ENCODE measurements at regions not wholly inside any gene's neighbourhood (a gene's known extent, or its start where the extent isn't known, plus 50 kb on each side); places are given as distances from the start of the nearest gene placed in this dataset.

- Mint-ChIP-seq H3K4me1 (ENCODE audit: low read depth) (peaks cover 30% of the 10 kb centered on the region), H3K36me3 (no peaks in the 10 kb centered on the region), H3K4me3 (no peak overlapping the region), H3K27ac (no peak overlapping the region), H3K27me3 (no peaks in the 10 kb centered on the region), H3K9me3 (ENCODE audit: low read depth) (no peaks in the 10 kb centered on the region)
Measured at GRCh38 chr6:211871-212497, 80.3 kb upstream of the DUSP22 start.

GRCh38 chr6:213284-213683 lies 79.0 kb upstream of the DUSP22 start:
- H3K27ac Mint-ChIP-seq, result no peak overlapping the region
- H3K4me1 Mint-ChIP-seq (ENCODE audit: low read depth), result peaks cover 35% of the 10 kb centered on the region

GRCh38 chr6:214428-214827 lies 77.9 kb upstream of the DUSP22 start:
- H3K36me3 Mint-ChIP-seq, result no peaks in the 10 kb centered on the region

More at GRCh38 chr6:213284-213683, 79.0 kb upstream of the DUSP22 start:
- Mint-ChIP-seq H3K4me3 (no peak overlapping the region), H3K9me3 (ENCODE audit: low read depth) (no peaks in the 10 kb centered on the region), H3K27me3 (no peaks in the 10 kb centered on the region), H3K36me3 (no peaks in the 10 kb centered on the region)

GRCh38 chr6:215335-216034 lies 76.8 kb upstream of the DUSP22 start:
- Mint-ChIP-seq H3K27me3 (no peaks in the 10 kb centered on the region), H3K36me3 (no peaks in the 10 kb centered on the region), H3K4me1 (ENCODE audit: low read depth) (peaks cover 28% of the 10 kb centered on the region), H3K4me3 (no peak overlapping the region), H3K27ac (peak overlapping the region; percentile 62), H3K9me3 (ENCODE audit: low read depth) (no peaks in the 10 kb centered on the region)

More at GRCh38 chr6:214428-214827, 77.9 kb upstream of the DUSP22 start:
- Mint-ChIP-seq H3K27me3 (no peaks in the 10 kb centered on the region), H3K27ac (no peak overlapping the region), H3K9me3 (ENCODE audit: low read depth) (no peaks in the 10 kb centered on the region), H3K4me3 (no peak overlapping the region), H3K4me1 (ENCODE audit: low read depth) (peaks cover 32% of the 10 kb centered on the region)

- Mint-ChIP-seq H3K4me1 (ENCODE audit: low read depth) (peaks cover 40% of the 10 kb centered on the region), H3K4me3 (no peak overlapping the region)
Measured at GRCh38 chr6:217048-217659, 75.1 kb upstream of the DUSP22 start.

GRCh38 chr6:218153-219018 lies 73.9 kb upstream of the DUSP22 start:
- Mint-ChIP-seq H3K4me3 (no peak overlapping the region), H3K36me3 (no peaks in the 10 kb centered on the region), H3K27ac (peak overlapping the region; percentile 10), H3K9me3 (ENCODE audit: low read depth) (no peaks in the 10 kb centered on the region), H3K27me3 (no peaks in the 10 kb centered on the region), H3K4me1 (ENCODE audit: low read depth) (peaks cover 47% of the 10 kb centered on the region)

More at GRCh38 chr6:217048-217659, 75.1 kb upstream of the DUSP22 start:
- H3K27ac Mint-ChIP-seq, result no peak overlapping the region
- no peaks in the 10 kb centered on the region for H3K27me3 Mint-ChIP-seq
- no peaks in the 10 kb centered on the region for H3K36me3 Mint-ChIP-seq
- H3K9me3 Mint-ChIP-seq (ENCODE audit: low read depth), result no peaks in the 10 kb centered on the region

- Mint-ChIP-seq H3K27ac (peak overlapping the region; percentile 5), H3K9me3 (ENCODE audit: low read depth) (no peaks in the 10 kb centered on the region), H3K4me1 (ENCODE audit: low read depth) (peaks cover 54% of the 10 kb centered on the region), H3K36me3 (no peaks in the 10 kb centered on the region), H3K27me3 (no peaks in the 10 kb centered on the region), H3K4me3 (no peak overlapping the region)
Measured at GRCh38 chr6:219019-219570, 73.2 kb upstream of the DUSP22 start.

- no peaks in the 10 kb centered on the region for H3K9me3 Mint-ChIP-seq (ENCODE audit: low read depth)
- no peaks in the 10 kb centered on the region for H3K27me3 Mint-ChIP-seq
- no peak overlapping the region for H3K4me3 Mint-ChIP-seq
- H3K27ac Mint-ChIP-seq, result peak overlapping the region; percentile 5
- no peaks in the 10 kb centered on the region for H3K36me3 Mint-ChIP-seq
- H3K4me1 Mint-ChIP-seq (ENCODE audit: low read depth), result peaks cover 57% of the 10 kb centered on the region
Measured at GRCh38 chr6:219641-220198, 72.6 kb upstream of the DUSP22 start.

- Mint-ChIP-seq H3K27ac (no peak overlapping the region), H3K4me3 (no peak overlapping the region), H3K4me1 (ENCODE audit: low read depth) (peaks cover 57% of the 10 kb centered on the region), H3K36me3 (no peaks in the 10 kb centered on the region), H3K9me3 (ENCODE audit: low read depth) (no peaks in the 10 kb centered on the region), H3K27me3 (no peaks in the 10 kb centered on the region)
Measured at GRCh38 chr6:220312-220711, 72.0 kb upstream of the DUSP22 start.

- Mint-ChIP-seq H3K27me3 (no peaks in the 10 kb centered on the region), H3K4me1 (ENCODE audit: low read depth) (peaks cover 57% of the 10 kb centered on the region), H3K4me3 (no peak overlapping the region), H3K9me3 (ENCODE audit: low read depth) (no peaks in the 10 kb centered on the region), H3K36me3 (no peaks in the 10 kb centered on the region), H3K27ac (no peak overlapping the region)
Measured at GRCh38 chr6:220721-221475, 71.4 kb upstream of the DUSP22 start.

GRCh38 chr6:221531-222349 lies 70.5 kb upstream of the DUSP22 start:
- Mint-ChIP-seq H3K27ac (peak overlapping the region; percentile 22), H3K9me3 (ENCODE audit: low read depth) (no peaks in the 10 kb centered on the region), H3K36me3 (no peaks in the 10 kb centered on the region), H3K4me3 (no peak overlapping the region), H3K27me3 (no peaks in the 10 kb centered on the region), H3K4me1 (ENCODE audit: low read depth) (peaks cover 57% of the 10 kb centered on the region)

GRCh38 chr6:222468-222867 lies 69.8 kb upstream of the DUSP22 start:
- H3K27ac Mint-ChIP-seq, result no peak overlapping the region
- H3K36me3 Mint-ChIP-seq, result no peaks in the 10 kb centered on the region
- no peak overlapping the region for H3K4me3 Mint-ChIP-seq
- H3K9me3 Mint-ChIP-seq (ENCODE audit: low read depth), result no peaks in the 10 kb centered on the region
- H3K4me1 Mint-ChIP-seq (ENCODE audit: low read depth), result peaks cover 54% of the 10 kb centered on the region
- H3K27me3 Mint-ChIP-seq, result no peaks in the 10 kb centered on the region

- H3K4me3 Mint-ChIP-seq, result no peak overlapping the region
- no peaks in the 10 kb centered on the region for H3K9me3 Mint-ChIP-seq (ENCODE audit: low read depth)
- H3K27me3 Mint-ChIP-seq, result no peaks in the 10 kb centered on the region
- H3K36me3 Mint-ChIP-seq, result no peaks in the 10 kb centered on the region
- H3K27ac Mint-ChIP-seq, result peak overlapping the region; percentile 41
- H3K4me1 Mint-ChIP-seq (ENCODE audit: low read depth), result peaks cover 55% of the 10 kb centered on the region
Measured at GRCh38 chr6:223136-223535, 69.2 kb upstream of the DUSP22 start.

Measured in activated naive CD8-positive, alpha-beta T cell (primary cell).